Pulmonary artery endothelial cell (primary cell): ENCODE measurements at regions not wholly inside any gene's neighbourhood (a gene's known extent, or its start where the extent isn't known, plus 50 kb on each side); places are given as distances from the start of the nearest gene placed in this dataset.
"Not testable (repeated sequence)": the region's sequence is repeated elsewhere in the genome, so short reads cannot be mapped to it uniquely, and the experiment has no call there.

Experiments used
- DNase-seq: peaks from one replicate; pipeline ENCODE4 v3.0.0-alpha.2; 2011; ENCODE audit warnings: low read depth, low spot score

GRCh38 chr6:15956205-15957106 is 172.4 kb upstream of the MYLIP start:
- DNase-seq = no peak

- no peak for DNase-seq
Observed at GRCh38 chr6:15955484-15955883, 173.4 kb upstream of the MYLIP start.

DNA sequence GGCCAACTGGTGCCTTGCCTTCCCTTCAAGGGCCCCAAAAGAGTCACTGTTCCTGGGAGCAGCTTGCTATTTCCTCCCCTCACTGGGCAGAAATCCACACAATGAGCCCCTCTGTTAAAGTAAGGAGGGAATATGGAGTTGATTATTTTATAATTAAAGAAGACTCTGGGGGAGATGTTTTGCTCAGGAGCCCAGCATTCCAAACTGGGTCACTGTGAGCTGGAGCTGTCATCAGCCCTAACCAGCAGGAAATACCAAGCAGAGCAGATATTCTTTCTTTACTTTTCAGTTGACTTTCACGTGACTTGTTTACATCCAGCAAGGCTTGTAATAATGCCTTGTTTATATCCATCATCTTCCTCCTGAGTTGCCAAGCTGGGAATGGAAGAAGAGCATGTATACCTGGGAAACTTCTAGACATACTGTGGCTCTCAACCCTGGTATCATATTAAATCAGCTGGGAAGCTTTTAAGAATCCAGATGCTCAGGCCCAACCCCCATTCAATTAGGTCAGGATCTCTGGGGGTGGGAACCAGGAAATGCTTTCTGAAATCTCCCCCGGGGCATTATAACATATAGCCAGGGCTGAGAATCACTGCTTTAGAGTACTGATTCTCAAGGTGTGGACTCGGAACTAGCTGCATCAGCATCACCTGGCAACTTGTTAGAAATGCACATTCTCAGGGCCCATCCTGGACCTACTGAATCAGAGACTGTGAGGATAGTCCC is 175.6 kb upstream of the MYLIP start:
- DNase-seq = peak; percentile 33

- DNase-seq = no peak
Observed at GRCh38 chr6:15952231-15953151, 176.4 kb upstream of the MYLIP start.

DNA sequence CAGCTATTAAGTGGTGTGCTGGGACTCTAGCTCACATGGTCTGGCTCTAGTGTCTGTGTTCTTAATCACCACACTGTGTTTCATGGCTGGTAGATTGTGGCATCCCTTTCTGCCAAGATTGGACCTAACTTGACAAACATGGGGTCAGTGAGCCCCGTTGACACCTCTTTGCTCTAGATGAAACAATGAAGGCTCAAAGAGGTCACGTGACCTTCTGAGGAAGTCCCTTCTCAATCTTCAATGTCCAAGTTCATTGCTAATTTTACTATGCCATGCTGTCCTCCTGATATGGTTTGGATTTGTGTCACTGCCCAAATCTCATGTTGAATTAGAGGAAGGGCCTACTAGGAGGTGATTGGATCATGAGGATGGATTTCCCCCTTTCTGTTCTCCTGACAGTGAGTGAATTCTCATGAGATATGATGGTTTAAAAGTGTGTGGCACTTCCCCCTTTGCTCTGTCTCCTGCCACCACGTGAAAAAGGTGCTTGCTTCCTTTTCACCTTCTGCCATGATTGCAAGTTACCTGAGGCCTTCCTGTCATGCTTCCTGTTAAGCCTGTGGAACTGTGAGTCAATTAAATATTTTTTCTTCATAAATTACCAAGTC is 177.8 kb upstream of the MYLIP start:
- no peak for DNase-seq

DNA sequence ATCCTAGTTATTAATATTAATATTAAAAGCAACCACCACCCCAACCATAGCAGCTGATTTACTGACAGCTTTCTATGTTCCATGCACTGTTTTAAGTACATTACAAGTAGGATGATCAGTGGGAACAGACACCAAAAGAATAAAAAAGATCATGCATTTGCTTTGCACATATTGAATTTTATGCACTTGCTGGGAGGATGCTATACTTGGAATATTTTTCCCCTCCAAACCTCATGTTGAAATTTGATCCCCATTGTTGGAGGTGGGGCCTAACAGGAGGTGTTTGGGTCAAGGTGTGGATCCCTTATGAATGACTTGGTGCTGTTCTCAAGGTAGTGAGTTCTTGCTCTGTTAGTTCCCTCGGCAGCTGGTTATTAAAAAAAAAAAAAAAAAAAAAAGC is 178.9 kb upstream of the MYLIP start:
- DNase-seq = no peak

DNA sequence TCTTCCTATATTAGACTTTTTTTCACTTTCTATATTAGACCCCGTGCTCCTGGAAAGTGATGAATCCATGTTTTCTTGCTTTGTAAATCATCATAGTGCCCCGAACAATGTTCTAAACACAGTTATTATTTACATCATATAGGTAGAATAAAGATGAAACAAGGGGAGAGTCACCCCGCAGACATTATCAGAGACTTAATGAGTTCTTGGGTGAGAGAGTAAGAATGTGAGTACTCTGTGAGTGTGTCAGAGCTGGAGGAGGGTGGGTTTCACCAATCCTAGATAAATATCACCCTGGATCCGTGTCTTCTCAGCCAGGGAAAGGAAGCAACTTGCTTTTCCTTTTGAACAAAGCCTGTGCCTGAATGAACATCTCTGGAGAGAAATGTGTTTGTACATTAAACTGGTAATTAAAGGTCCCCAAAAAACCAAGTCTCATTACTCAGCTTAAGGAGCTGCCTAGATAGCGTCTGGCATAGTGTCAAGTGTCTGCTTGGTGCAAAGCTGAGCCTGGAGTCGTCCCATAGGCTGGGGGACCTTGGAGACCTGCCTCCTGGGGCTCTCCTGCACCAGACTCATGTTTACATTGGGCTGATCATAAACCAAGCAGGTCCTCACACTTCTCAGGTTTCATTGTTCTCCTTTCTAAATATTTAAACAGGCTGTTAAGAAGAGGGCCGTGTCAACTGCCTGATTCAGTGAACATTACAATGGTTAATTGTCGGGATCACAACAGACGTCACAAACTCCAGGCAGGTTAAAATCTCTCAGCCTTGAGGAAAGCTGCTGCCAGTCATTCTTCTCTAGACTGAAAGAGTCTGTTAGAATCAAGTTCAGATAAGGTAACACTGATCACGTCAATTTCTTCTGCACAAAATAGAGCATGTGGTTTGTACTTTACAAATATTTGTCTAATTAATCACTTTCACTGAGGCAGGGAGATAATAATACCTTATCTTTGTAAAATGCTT is 179.7 kb upstream of the MYLIP start:
- DNase-seq = no peak

- DNase-seq = no peak
Observed at GRCh38 chr6:15947923-15948322, 181.0 kb upstream of the MYLIP start.

DNA sequence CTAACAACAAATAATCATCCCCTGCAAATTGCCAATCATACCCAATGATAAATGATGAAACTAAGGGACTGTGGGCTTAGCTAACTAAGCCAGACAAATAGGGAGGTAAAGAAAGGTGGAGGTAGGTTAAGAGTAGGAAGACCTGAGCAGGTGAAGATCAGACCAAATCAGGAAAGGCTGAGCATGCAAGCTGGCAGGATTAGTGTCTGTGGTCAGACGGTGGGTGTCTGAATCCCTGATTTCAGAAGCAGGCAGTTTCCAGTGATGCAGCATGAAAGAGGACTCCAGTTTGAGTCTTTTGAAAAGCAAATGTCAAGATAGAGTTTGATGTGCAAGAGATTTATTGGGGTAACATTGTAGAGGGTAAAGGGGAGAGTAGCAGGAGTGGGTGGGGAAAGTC is 181.4 kb upstream of the MYLIP start:
- DNase-seq = no peak

GRCh38 chr6:15946701-15947385 is 182.0 kb upstream of the MYLIP start:
- no peak for DNase-seq

GRCh38 chr6:15945593-15946159 is 183.2 kb upstream of the MYLIP start:
- no peak for DNase-seq

GRCh38 chr6:15943423-15943822 is 185.5 kb upstream of the MYLIP start:
- no peak for DNase-seq

- no peak for DNase-seq
Observed at GRCh38 chr6:15941168-15941567, 187.7 kb upstream of the MYLIP start.

DNA sequence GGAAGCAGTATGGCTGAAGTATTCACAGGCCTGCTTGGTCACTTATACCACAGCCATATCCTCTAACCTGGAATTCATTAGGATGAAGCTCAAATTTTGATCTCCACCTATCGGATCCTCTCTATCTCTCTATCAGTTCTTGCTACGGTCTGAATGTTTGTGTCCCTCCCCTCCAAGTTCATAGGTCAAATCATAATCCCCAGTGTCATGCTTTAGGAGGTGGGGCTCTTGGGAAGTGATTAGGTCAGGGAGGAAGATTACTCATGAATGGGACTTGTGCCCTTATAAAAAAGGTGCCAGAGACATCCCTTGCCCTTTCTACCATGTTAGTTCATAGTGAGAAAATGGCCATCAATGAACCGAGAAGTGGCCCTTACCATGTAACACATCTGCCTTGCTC is 190.8 kb upstream of the MYLIP start:
- no peak for DNase-seq

DNA sequence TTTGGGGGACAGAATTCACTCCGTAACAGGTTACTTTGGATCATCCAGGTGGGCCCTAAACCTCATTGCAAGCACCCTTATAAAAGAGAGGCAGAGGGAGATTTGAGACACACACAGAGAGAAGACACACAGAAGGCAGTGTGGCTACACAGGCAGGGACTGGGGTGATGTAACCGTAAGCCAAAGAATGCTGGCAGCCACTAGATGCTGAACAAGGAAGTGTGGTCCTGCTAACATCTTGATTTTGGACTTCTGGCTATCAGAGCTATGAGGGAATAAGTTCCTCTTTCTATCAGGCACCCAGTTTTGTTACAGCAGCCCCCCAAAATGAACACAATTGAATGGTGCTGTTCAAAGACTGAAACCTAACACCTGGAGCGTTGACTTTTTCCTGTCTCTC is 191.3 kb upstream of the MYLIP start:
- no peak for DNase-seq

GRCh38 chr6:15936503-15936902 is 192.4 kb upstream of the MYLIP start:
- DNase-seq = no peak

DNA sequence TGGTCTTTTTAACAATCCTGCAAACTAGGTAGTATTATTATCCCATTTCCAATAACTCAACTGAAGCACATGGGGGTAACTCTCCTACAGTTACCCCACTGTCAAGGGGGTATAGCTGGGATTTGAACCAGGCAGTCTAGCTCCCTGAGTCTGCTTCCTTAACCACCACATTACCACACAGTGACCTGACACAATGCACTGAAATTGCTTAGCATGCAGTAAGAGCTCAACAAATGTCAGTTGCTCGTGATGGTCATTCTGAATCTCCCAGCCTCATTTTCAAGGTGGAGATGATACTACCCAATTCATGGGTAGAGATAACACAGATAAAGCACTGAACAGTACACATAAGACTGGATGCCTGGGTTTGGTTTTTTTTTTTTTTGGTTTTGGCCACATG is 193.2 kb upstream of the MYLIP start:
- no peak for DNase-seq

DNA sequence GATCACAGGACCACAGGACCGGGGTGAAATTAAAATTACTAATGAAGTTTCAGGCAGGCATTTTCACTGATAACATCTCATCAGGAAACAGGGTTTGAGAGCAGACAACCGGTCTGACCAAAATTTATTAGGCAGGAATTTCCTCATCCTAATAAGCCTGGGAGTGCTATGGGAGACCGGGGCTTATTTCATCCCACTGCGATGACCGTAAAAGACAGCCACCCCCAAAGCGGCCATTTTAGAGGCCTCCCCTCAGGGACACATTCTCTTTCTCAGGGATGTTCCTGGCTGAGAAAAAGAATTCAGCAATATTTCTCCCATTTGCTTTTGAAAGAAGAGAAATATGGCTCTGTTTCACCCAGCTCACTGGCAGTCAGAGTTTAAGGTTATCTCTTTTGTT is 197.2 kb upstream of the MYLIP start:
- DNase-seq = not testable (repeated sequence)

DNA sequence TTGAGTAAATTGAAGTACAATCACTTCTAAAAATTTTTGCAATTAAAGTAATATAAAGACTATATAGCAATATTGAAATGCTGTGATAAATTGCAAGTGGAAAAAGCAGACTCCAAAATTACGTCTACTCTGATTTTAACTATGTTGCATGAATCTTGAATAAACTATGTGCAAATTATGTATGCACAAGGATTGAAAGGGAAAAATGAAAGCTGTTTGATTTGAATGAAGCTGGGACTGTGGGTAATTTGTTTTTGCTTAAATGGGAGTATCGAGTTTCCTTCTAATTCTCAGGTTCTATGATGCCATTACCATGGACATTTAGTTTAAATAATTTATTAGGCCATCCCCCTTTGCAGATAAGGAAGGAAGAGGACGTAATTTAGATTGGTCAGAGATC is 198.7 kb upstream of the MYLIP start:
- no peak for DNase-seq
